ENCODE measurements at regions not wholly inside any gene's neighbourhood (a gene's known extent, or its start where the extent isn't known, plus 50 kb on each side); places are given as distances from the start of the nearest gene placed in this dataset.

DNA sequence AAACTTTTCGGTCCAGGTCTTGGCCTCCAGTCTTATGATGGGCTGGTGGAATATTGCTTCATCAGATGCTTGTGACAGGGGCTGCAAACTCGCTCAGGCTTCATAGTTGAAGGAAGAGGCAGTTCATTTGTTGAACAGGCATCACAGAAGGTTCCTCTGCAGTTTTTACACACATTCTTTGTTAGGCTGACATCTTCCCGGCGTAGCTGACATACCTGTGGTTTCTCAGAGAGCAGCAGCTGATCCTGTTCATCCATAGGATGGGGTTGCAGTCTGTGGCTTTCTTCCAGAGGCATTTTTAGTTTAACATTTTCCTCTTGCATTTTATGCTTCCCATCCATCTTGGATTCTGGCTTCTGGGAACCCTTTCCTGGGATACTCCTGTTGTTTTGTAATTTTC, 1255.2 kb downstream of the EFNA5 start:
- TF ChIP-seq CTCF (conservative IDR thresholded peaks at IDR 0.05) (no peak), ZFX (IDR thresholded peaks at IDR 0.05) (no peak)
